DOHH2 (cell line): ENCODE measurements at regions not wholly inside any gene's neighbourhood (a gene's known extent, or its start where the extent isn't known, plus 50 kb on each side); places are given as distances from the start of the nearest gene placed in this dataset.

Experiments
- H3F3A ChIP-seq: fragments of 200-600 bp; sonication (generic), shearing (Covaris generic); 2 replicates; pipeline ENCODE4 v1.6.0; 2016; ENCODE audit warnings: antibody characterized with exemption, mild to moderate bottlenecking; ENCODE audit not compliant: control insufficient read depth, insufficient read depth
- H3K27ac ChIP-seq: fragments of 200-600 bp; sonication (generic); 2 replicates; pipeline ENCODE4 v1.5.1; 2014; ENCODE audit warnings: low read depth, mild to moderate bottlenecking, low read length, moderate library complexity
- H3K27me3 ChIP-seq: fragments of 200-600 bp; sonication (generic); 2 replicates; pipeline ENCODE4 v1.6.1; 2014; ENCODE audit warnings: mild to moderate bottlenecking, low read length, mixed read lengths; ENCODE audit not compliant: control insufficient read depth
- H3K36me3 ChIP-seq: fragments of 200-600 bp; sonication (generic); 2 replicates; pipeline ENCODE4 v1.6.1; 2014; ENCODE audit warnings: mild to moderate bottlenecking, low read length, moderate library complexity, mixed read lengths; ENCODE audit not compliant: control insufficient read depth
- H3K4me1 ChIP-seq: fragments of 200-600 bp; sonication (generic); 2 replicates; pipeline ENCODE4 v1.6.1; 2014; ENCODE audit warnings: mild to moderate bottlenecking, low read length, mixed read lengths; ENCODE audit not compliant: control insufficient read depth
- H3K4me2 ChIP-seq: fragments of 200-600 bp; sonication (generic); 2 replicates; pipeline ENCODE4 v1.6.0; 2014; ENCODE audit warnings: mild to moderate bottlenecking, low read length, moderate library complexity
- H3K4me3 ChIP-seq: fragments of 200-600 bp; sonication (generic); 2 replicates; pipeline ENCODE4 v1.5.1; 2014; ENCODE audit warnings: mild to moderate bottlenecking, low read length, mixed read lengths
- H3K79me2 ChIP-seq: fragments of 200-600 bp; sonication (generic); 2 replicates; pipeline ENCODE4 v1.6.1; 2014; ENCODE audit warnings: mild to moderate bottlenecking, low read length, mixed read lengths; ENCODE audit not compliant: control insufficient read depth
- H3K9me2 ChIP-seq: fragments of 200-600 bp; sonication (generic); replicated peaks from 2 replicates; pipeline ENCODE4 v1.6.1; 2014; ENCODE audit warnings: mild to moderate bottlenecking, low read length, mixed read lengths; ENCODE audit not compliant: control insufficient read depth
- H3K9me3 ChIP-seq: fragments of 200-600 bp; sonication (generic); 2 replicates; pipeline ENCODE4 v1.6.1; 2014; ENCODE audit warnings: antibody characterized with exemption, low read length, mixed read lengths; ENCODE audit not compliant: control insufficient read depth, insufficient read depth
- H4K20me1 ChIP-seq: fragments of 200-600 bp; sonication (generic); 2 replicates; pipeline ENCODE4 v1.6.0; 2014; ENCODE audit warnings: low read depth, mild to moderate bottlenecking, antibody characterized with exemption, low read length, moderate library complexity; ENCODE audit not compliant: control insufficient read depth, insufficient read depth
- EZH2phosphoT487 ChIP-seq: fragments of 200-600 bp; sonication (generic); IDR thresholded peaks from 2 replicates; pipeline ENCODE4 v1.6.1; 2017; ENCODE audit warnings: borderline replicate concordance, mild to moderate bottlenecking, antibody characterized with exemption, low read length, moderate library complexity, mixed read lengths
- TF ChIP-seq, protein P1 (sequence below): fragments of 200-600 bp; sonication (generic); IDR thresholded peaks from one replicate; pipeline ENCODE4 v1.5.1; 2014; ENCODE audit warnings: antibody characterized with exemption, mild to moderate bottlenecking, low read depth, low read length; ENCODE audit not compliant: poor library complexity, severe bottlenecking

DNA sequence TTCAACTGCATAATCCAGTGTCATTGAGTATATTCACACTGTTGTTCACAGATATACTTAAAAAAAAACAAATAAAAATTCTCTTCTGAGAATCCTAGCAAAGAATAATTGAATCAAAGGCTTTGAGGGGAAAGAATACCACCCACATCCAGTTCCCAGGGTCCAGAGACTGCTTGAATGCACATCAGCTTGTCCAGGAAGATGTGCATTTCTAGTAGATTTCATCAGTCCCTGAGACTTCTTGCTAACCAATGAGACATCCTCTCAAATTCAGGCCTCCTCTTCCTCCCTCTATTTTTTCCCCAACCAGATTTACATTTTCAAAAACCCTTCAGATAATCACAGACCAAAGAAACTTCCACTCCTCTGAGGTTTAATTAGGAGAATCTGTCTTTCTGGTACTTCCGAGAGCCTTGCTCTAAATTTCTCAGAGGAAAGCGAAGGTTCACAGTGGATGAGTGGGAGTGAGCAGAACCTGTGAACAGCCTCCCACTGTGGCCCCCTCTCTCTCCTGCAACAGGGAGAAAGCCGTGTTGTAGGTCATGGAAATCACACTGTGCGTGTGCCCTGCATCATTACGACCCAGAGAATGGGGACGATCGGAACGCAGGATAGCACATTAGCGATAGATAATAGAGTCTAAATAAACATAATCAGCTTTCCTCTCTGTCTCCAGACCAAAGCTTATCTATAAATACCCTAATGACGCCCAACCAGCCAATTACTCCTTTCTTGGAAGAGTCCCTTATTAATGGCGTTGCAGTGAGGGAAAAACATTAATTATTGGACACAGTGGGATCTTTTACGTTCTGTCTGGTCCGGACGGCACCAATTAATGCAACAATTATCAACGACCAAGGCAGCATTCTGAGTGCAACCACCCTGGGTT is 212.5 kb downstream of the EMX2 start:
- Histone ChIP-seq H3K4me3 (no peak overlapping the region), H3K36me3 (no peaks in the 10 kb centered on the region), H3K27me3 (no peaks in the 10 kb centered on the region), H3F3A (no peaks in the 10 kb centered on the region), H3K9me3 (no peaks in the 10 kb centered on the region), H3K79me2 (no peaks in the 10 kb centered on the region), H3K27ac (no peak overlapping the region), H3K9me2 (no peaks in the 10 kb centered on the region), H4K20me1 (no peaks in the 10 kb centered on the region), H3K4me1 (no peaks in the 10 kb centered on the region), H3K4me2 (no peak overlapping the region)
- no peak for TF ChIP-seq EZH2phosphoT487
- TF ChIP-seq, protein P1, sequence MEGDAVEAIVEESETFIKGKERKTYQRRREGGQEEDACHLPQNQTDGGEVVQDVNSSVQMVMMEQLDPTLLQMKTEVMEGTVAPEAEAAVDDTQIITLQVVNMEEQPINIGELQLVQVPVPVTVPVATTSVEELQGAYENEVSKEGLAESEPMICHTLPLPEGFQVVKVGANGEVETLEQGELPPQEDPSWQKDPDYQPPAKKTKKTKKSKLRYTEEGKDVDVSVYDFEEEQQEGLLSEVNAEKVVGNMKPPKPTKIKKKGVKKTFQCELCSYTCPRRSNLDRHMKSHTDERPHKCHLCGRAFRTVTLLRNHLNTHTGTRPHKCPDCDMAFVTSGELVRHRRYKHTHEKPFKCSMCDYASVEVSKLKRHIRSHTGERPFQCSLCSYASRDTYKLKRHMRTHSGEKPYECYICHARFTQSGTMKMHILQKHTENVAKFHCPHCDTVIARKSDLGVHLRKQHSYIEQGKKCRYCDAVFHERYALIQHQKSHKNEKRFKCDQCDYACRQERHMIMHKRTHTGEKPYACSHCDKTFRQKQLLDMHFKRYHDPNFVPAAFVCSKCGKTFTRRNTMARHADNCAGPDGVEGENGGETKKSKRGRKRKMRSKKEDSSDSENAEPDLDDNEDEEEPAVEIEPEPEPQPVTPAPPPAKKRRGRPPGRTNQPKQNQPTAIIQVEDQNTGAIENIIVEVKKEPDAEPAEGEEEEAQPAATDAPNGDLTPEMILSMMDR: no peak

DNA sequence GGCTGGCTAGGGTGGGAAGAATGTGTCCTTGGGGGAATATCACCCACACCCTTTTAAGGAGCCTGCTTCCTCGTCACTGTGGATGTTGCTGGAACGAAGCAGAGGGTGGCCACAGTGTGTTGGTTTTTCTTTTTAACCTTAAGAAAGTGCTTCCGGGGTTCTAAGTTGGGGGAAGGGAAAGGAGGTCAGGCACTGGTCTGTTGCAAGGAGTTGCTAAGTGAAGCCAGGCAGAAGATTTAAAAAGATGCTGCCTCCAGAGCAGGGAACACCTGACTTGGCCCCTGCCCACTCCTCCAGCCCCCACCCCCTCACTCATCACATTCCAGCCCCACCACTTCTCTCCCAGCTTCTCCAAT is 213.1 kb downstream of the EMX2 start:
- no peak for TF ChIP-seq EZH2phosphoT487
- TF ChIP-seq, protein P1: no peak

DNA sequence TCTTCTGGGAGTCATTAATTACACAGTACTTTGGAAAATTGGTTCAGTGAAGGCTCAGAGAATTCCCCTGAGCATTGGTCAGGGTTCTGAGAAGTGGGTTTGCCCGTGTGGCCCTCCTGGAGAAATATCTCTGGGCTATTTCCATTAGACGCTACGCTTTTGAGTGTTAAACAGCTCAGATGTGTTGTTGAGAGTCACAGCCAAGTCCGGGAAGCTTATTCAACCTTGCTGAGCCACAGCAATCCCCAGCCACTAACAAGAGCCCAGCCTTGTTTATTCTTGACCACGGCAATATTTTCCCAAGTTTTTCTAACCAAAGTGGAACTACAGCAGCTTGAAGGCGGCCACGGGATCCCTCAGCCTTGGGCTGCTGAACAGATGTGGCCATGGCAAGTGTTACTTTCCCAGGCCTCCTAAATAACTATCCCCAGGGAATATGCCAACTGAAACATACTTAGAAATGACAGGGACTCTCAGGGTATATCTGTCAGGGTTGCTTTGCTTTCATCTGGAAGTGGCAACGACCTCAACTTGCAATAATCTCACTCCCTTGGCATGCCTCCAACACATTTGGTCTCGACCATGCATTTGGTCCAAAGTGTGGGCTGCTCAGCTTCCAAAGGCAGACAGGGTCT is 214.7 kb downstream of the EMX2 start:
- H3K36me3 ChIP-seq: no peaks in the 10 kb centered on the region
- no peaks in the 10 kb centered on the region for H3K27me3 ChIP-seq
- H3K27ac ChIP-seq: no peak overlapping the region
- H4K20me1 ChIP-seq: no peaks in the 10 kb centered on the region
- H3K4me2 ChIP-seq: no peak overlapping the region
- H3K79me2 ChIP-seq: no peaks in the 10 kb centered on the region
- H3F3A ChIP-seq: no peaks in the 10 kb centered on the region
- H3K9me3 ChIP-seq: no peaks in the 10 kb centered on the region
- TF ChIP-seq, protein P1: no peak
- no peak for TF ChIP-seq EZH2phosphoT487
- no peak overlapping the region for H3K4me3 ChIP-seq
- no peaks in the 10 kb centered on the region for H3K9me2 ChIP-seq
- H3K4me1 ChIP-seq: no peaks in the 10 kb centered on the region

More for the DNA sequence above, 213.1 kb downstream of the EMX2 start:
- Histone ChIP-seq H3K4me2 (no peak overlapping the region), H3K9me3 (no peaks in the 10 kb centered on the region), H4K20me1 (no peaks in the 10 kb centered on the region), H3K36me3 (no peaks in the 10 kb centered on the region), H3K4me1 (no peaks in the 10 kb centered on the region), H3K79me2 (no peaks in the 10 kb centered on the region), H3K9me2 (no peaks in the 10 kb centered on the region), H3K27ac (no peak overlapping the region), H3K27me3 (no peaks in the 10 kb centered on the region), H3F3A (no peaks in the 10 kb centered on the region), H3K4me3 (no peak overlapping the region)
